HG03066 (cell line): ENCODE measurements at regions not wholly inside any gene's neighbourhood (a gene's known extent, or its start where the extent isn't known, plus 50 kb on each side); places are given as distances from the start of the nearest gene placed in this dataset.
"Not testable (repeated sequence)": the region's sequence is repeated elsewhere in the genome, so short reads cannot be mapped to it uniquely, and the experiment has no call there.

Experiments
- ATAC-seq: cut with Tn5 transposase; IDR thresholded peaks from one replicate; pipeline ENCODE4 v1.9.1; 2021; ENCODE audit warnings: low read depth; ENCODE audit not compliant: unreplicated experiment

- ATAC-seq, result no peak
These were observed 602.7 kb upstream of the CDH5 start for GRCh38 chr16:65763640-65764305.

- ATAC-seq, result no peak
These were observed 605.6 kb upstream of the CDH5 start for GRCh38 chr16:65760874-65761273.

DNA sequence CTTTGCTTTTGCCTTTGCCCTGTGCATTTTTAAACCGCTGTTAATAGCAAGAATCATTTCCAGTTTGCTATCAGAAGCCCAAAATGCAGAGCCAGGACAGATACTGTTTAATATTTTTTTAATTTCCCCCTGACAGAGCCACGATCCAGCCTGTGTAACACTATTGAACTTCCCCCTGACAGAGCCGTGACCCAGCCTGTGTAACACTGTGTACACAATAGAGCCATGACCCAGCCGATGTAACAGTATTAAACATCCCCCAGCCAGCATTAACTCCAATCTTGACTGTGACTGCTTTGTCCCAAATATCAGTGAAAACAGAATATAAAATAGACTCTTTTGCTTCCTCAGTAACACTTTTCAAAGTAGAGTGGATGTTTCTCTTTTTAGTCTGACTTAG is 607.9 kb upstream of the CDH5 start:
- ATAC-seq, result no peak

- ATAC-seq, result no peak
These were observed 609.4 kb upstream of the CDH5 start for GRCh38 chr16:65757064-65757463.

DNA sequence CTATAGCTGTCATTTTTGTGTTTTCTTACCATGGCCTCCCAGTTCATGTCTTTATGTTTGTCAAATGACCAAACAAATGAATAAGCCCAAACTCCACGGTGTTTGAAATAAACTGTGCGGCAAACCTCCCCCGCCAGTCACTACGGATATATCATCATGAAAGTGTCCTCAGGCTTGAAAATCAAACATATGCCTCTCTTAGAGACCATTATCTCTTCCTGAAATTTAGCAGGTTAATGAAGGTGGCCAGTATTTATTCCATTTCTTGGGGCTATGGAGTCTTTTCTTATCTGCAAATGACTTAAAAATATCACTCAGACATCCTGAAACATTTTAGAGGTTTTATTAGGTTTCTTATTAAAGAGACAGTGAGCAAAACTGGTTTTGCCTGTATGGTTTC is 610.3 kb upstream of the CDH5 start:
- no peak for ATAC-seq

DNA sequence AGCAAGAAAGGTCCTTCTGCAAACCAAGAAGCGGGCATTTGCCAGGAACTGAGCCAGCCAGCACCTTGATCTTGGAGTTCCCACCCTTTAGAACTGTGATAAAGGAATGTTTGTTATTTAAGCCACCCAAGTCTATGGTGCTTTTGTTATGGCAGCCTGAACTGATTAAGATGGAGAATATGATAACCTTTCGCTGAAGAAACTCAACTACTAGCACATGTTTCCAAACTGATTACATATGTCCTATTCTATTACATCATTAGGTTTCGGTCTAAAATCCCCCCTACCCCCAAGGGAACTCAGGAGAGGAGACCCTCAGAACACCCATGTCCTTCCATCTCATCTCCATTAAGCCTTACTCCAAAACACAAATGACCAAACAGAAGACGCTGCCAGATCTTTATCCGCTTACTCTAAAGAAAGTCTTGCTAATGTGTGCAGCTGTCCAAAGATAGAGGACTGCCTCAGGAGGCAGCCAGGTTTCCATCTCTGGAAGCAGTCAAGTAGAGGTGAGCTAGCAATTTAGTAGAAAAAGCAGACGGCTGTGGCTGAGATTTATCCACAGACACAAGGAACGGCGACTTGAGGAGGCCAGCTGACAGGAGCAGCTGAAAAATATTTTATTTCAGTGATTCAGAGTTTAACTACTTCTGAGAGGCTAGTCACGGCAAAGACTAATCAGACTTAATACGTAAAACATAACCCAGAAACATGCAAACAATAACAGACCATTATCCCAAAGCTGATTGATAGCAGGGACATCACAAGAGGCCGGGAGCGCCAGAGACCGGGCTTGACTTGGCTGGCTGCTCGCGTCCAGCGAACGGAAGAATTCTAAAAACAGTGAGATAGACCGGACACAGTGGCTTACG is 611.4 kb upstream of the CDH5 start:
- ATAC-seq, result no peak

GRCh38 chr16:65752522-65752844 is 614.0 kb upstream of the CDH5 start:
- ATAC-seq, result no peak

GRCh38 chr16:65751622-65752521 is 614.6 kb upstream of the CDH5 start:
- no peak for ATAC-seq

DNA sequence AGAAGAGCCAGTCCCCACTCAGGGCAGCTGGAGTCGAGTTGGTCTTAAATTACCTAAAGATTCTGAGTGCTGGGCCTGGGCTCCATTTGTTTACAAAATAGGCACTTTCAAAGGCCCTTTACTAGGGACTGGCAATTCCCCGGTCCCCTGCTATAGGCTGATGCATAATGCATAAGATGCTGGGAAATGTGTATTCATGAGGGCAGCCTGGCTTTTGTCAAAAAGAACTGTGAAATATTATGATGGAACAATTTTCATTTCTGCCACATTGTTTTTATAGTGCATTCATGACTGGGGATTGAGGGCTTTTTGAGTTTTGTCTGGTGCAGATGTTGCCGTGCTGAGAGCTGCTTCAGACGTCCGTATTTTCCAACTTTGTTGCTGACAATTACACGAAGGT is 617.0 kb upstream of the CDH5 start:
- no peak for ATAC-seq

DNA sequence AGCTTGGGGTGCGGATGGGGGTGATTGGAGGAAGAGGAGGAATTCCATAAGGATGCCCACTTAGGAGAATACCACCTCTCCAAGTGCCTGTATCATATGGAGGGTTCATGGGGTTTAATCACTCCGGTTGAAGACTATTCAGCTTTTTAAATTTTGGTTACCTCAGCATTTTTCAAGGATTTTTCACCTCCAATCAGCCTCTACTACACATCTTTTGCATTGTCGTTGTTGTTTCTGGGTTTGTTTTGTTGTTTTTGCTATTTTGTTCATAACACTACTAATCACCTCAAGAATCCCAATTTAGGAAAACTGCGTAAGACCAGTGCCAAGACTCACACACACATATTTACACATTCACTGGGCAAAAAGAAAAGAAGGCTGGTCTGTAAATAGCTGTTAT is 619.5 kb upstream of the CDH5 start:
- ATAC-seq, result no peak

DNA sequence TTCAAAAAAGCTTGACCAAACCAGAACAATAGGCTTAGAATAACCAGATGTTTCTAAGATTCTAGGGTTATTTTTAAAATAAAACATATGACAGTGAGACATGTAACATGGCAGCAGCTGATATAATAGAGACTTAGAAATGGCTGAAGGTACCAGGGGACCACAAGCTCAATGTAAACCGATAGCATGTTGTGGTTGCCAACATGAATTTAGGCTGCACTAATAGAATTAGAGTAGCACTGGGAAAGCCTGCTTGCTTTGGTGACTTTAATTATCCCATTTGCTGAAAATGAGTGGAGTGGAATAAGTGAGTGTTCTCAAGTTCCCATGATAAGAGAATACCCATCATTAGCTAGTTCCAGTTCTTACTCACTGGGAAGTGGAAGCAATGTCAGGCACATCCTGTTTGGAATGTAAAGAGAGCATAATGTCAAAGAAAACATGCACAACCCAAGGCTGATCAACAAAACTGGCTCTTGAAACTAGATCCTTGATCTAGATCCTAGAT is 621.2 kb upstream of the CDH5 start:
- ATAC-seq, result no peak

GRCh38 chr16:65744401-65744800 is 622.1 kb upstream of the CDH5 start:
- no peak for ATAC-seq

DNA sequence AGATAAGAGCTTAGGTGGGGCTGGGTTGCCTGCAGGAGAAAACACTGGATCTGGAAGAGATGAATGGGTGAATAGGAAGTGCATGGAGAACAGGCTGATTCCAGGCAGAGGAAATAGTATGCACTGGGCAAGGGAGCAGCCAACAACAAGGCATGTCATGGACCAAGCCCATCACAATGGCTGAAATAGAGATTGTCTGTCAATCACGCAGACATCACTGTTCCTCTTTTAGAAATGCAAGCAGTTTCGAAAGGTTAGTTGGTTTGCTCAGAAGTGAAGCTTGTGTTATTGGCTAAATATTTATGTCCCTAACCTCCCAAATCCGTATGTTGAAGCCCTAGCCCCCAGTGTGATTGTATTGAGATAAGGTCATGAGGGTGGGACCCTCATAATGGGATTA is 621.7 kb upstream of the CDH11 start:
- no peak for ATAC-seq

DNA sequence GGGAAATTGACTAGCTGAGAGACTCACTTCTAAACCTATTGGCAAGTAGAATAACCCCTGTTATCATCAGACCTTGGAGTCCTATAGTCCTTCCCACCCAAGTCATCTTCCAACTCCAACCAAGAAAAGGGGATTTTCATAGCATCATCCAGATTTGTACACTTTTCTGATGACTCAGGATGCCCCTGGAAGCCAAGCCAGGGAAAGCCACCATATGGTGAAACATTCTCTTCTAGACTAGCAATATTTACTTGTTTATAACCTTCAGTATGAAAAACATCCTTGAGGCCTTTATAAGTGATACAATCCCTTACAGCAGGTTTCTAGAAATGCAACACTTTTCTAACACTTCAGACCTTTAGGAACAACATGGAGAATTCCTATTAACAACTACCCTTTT is 618.8 kb upstream of the CDH11 start:
- no peak for ATAC-seq

GRCh38 chr16:65739518-65739917 is 617.7 kb upstream of the CDH11 start:
- no peak for ATAC-seq

GRCh38 chr16:65737831-65738230 is 616.0 kb upstream of the CDH11 start:
- ATAC-seq, result no peak

DNA sequence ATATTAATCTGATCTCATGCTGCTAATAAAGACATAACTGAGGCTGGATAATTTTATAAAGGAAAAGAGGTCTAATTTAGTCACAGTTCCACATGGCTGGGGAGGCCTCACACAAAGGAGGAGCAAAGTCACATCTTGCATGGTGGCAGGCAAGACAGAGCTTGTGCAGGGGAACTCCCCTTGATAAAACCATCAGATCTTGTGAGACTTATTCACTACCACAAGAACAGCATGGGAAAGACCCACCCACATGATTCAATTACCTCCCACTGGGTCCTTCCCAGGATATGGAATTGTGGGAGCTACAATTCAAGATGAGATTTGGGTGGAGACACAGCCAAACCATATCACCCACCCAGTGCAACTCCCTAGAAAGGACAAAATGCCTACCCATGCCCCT is 613.8 kb upstream of the CDH11 start:
- not testable (repeated sequence) for ATAC-seq

DNA sequence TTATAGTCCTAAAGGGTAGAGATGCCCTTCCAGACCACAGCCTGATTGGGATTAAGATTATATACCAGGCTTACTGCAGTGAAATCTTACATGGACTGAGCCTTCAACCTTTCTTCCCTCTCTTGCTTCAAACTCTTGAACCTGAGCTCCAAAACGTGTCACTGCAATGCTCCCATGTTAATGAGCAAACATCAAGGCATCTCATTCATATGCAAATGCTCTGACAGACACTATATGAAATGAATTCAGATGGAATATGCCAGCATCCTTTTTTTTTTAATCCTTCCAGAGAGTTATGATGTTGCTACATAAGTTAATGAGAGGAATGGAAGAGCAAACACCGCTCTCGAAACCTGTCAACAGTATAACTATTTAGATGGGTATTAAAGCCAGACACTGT is 611.9 kb upstream of the CDH11 start:
- no peak for ATAC-seq

DNA sequence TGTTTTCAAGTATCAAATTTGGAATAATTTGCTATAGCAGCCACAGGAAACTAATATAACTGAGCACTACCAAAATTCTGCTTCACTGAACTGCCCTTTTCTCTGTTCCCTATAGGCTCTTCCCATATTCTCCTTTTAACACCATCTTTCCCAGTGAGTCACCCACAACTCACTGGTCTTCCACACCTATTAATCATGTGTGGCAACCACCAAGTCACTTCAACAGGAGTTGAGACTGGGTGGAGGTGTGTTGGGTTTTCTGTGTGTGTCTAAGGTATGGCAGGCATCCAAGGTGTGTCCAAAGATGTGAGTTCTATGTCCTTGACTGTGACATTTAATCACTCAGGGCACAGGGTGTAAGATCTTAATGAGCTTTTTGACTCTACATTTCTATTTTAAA is 610.0 kb upstream of the CDH11 start:
- ATAC-seq, result no peak

- ATAC-seq, result no peak
These were observed 606.8 kb upstream of the CDH11 start for GRCh38 chr16:65728652-65729051.

DNA sequence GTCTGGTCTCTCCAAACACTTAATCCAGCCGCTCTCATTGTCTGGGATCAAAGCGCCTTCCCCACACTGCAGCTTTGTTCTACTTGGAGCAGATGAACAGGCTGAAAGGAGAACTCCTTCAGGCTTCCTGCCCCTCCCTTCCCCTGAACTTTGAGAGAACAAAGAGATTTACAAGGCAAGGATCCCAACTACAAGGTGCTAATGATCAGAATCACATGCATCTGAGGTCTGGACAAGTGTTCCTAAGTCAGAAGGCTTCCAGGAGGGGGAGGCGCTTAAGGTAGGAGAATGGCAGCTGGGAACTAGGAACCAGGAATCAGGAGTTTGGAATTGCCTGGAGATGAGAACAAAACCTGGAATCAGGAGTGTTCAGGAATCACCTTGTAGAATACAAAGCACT is 606.3 kb upstream of the CDH11 start:
- ATAC-seq, result no peak
